Astrocyte (in vitro differentiated cells and primary cell): ENCODE measurements at regions not wholly inside any gene's neighbourhood (a gene's known extent, or its start where the extent isn't known, plus 50 kb on each side); places are given as distances from the start of the nearest gene placed in this dataset.

Experiments used
- CTCF ChIP-seq: IDR thresholded peaks from 2 replicates; pipeline ENCODE4 v1.5.1; 2011; ENCODE audit warnings: low read depth, mild to moderate bottlenecking, inconsistent platforms, low read length, moderate library complexity; ENCODE audit not compliant: insufficient read depth
- EZH2 ChIP-seq: IDR thresholded peaks from 2 replicates; pipeline ENCODE4 v1.6.1; 2012; ENCODE audit warnings: mild to moderate bottlenecking, low read length, inconsistent platforms; ENCODE audit not compliant: insufficient read depth

GRCh38 chr5:126368239-126368812, 54.9 kb upstream of the GRAMD2B start:
- TF ChIP-seq CTCF = no peak
- TF ChIP-seq EZH2 = no peak
